HAP-1 (cell line): ENCODE measurements at regions not wholly inside any gene's neighbourhood (a gene's known extent, or its start where the extent isn't known, plus 50 kb on each side); places are given as distances from the start of the nearest gene placed in this dataset.
"Not testable (repeated sequence)": the region's sequence is repeated elsewhere in the genome, so short reads cannot be mapped to it uniquely, and the experiment has no call there.

Source experiments
- DNase-seq, 2 experiments: peaks; one replicate each; pipeline ENCODE4 v3.0.0-alpha.2; 2016 to 2020; ENCODE audit warnings: low spot score in 2 of 2
- H3K27me3 ChIP-seq: fragments of 250-450 bp; sonication (Bioruptor Pico); 2 replicates; pipeline ENCODE4 v1.5.1; 2020; ENCODE audit warnings: low read depth, mild to moderate bottlenecking, moderate library complexity
- H3K36me3 ChIP-seq: fragments of 250-450 bp; sonication (Bioruptor Pico); replicated peaks from 2 replicates; pipeline ENCODE4 v1.5.1; 2020; ENCODE audit warnings: mild to moderate bottlenecking
- H3K4me1 ChIP-seq: fragments of 250-450 bp; sonication (Bioruptor Pico); 2 replicates; pipeline ENCODE4 v1.5.1; 2020; ENCODE audit warnings: mild to moderate bottlenecking
- H3K4me3 ChIP-seq: fragments of 250-450 bp; sonication (Bioruptor Pico); 2 replicates; pipeline ENCODE4 v1.5.1; 2020; ENCODE audit warnings: mild to moderate bottlenecking, moderate library complexity
- H3K9me3 ChIP-seq: fragments of 250-450 bp; sonication (Bioruptor Pico); 2 replicates; pipeline ENCODE4 v1.5.1; 2020; ENCODE audit warnings: mild to moderate bottlenecking, moderate library complexity
- in situ Hi-C: fragments of 300-500 bp; cut with MboI; formaldehyde crosslinking; loops from 3 replicates; pipeline ENCODE4 v1.14.3; 2020; ENCODE audit warnings: low sequenced_read_pairs, inconsistent platforms, mixed read lengths

- H3K27me3 ChIP-seq, in situ Hi-C loops, H3K4me3 ChIP-seq, DNase-seq, H3K36me3 ChIP-seq, H3K9me3 ChIP-seq, H3K4me1 ChIP-seq: not testable (repeated sequence)
Measured at GRCh38 chr6:27823714-27824210, 88.4 kb downstream of the OR2B2 start.

- H3K27me3 ChIP-seq = no peaks in the 10 kb centered on the region
- DNase-seq = no peak
- H3K4me1 ChIP-seq = peaks cover 6% of the 10 kb centered on the region
- no peak overlapping the region for H3K4me3 ChIP-seq
- in situ Hi-C loops = no loop called here
- no peaks in the 10 kb centered on the region for H3K9me3 ChIP-seq
- no peaks in the 10 kb centered on the region for H3K36me3 ChIP-seq
Measured at GRCh38 chr6:27816906-27817305, 95.3 kb downstream of the OR2B2 start.

- H3K27me3 ChIP-seq = no peaks in the 10 kb centered on the region
- in situ Hi-C loops = no loop called here
- no peak for DNase-seq
- no peaks in the 10 kb centered on the region for H3K9me3 ChIP-seq
- no peak overlapping the region for H3K4me3 ChIP-seq
- no peaks in the 10 kb centered on the region for H3K36me3 ChIP-seq
- peaks cover 14% of the 10 kb centered on the region for H3K4me1 ChIP-seq
Measured at GRCh38 chr6:27814665-27815424, 97.4 kb downstream of the OR2B2 start.

- DNase-seq, H3K9me3 ChIP-seq, H3K36me3 ChIP-seq, H3K27me3 ChIP-seq, in situ Hi-C loops, H3K4me3 ChIP-seq: not testable (repeated sequence)
- H3K4me1 ChIP-seq = peaks cover 14% of the 10 kb centered on the region
Measured at GRCh38 chr6:27814415-27814664, 97.9 kb downstream of the OR2B2 start.

- in situ Hi-C loops = no loop called here
- DNase-seq = no peak
- H3K9me3 ChIP-seq = no peaks in the 10 kb centered on the region
- H3K4me3 ChIP-seq = no peak overlapping the region
- H3K27me3 ChIP-seq = no peaks in the 10 kb centered on the region
- no peaks in the 10 kb centered on the region for H3K36me3 ChIP-seq
- H3K4me1 ChIP-seq = peaks cover 14% of the 10 kb centered on the region
Measured at GRCh38 chr6:27812805-27813492, 99.2 kb downstream of the OR2B2 start.

- Histone ChIP-seq H3K4me3 (no peak overlapping the region), H3K36me3 (no peaks in the 10 kb centered on the region), H3K9me3 (no peaks in the 10 kb centered on the region), H3K27me3 (no peaks in the 10 kb centered on the region), H3K4me1 (peaks cover 14% of the 10 kb centered on the region)
- in situ Hi-C loops = no loop called here
- no peak for DNase-seq
Measured at GRCh38 chr6:27812078-27812804, 100.0 kb downstream of the OR2B2 start.

- H3K4me1 ChIP-seq = peaks cover 11% of the 10 kb centered on the region
- no peaks in the 10 kb centered on the region for H3K9me3 ChIP-seq
- in situ Hi-C loops = no loop called here
- no peaks in the 10 kb centered on the region for H3K27me3 ChIP-seq
- H3K4me3 ChIP-seq = no peak overlapping the region; the same call in 1 of the 2 replicates
- no peak for DNase-seq
- no peaks in the 10 kb centered on the region for H3K36me3 ChIP-seq
Measured at GRCh38 chr6:27811451-27811772, 100.8 kb downstream of the OR2B2 start.

- H3K9me3 ChIP-seq = no peaks in the 10 kb centered on the region
- in situ Hi-C loops = no loop called here
- no peaks in the 10 kb centered on the region for H3K27me3 ChIP-seq
- peak overlapping the region; percentile 54 for H3K4me3 ChIP-seq
- H3K4me1 ChIP-seq = peaks cover 10% of the 10 kb centered on the region
- peak; percentile 31 to 40 for DNase-seq
- no peaks in the 10 kb centered on the region for H3K36me3 ChIP-seq
Measured at GRCh38 chr6:27810768-27811450, 101.3 kb downstream of the OR2B2 start.

- in situ Hi-C loops = no loop called here
- Histone ChIP-seq H3K4me1 (peaks cover 10% of the 10 kb centered on the region), H3K4me3 (peak overlapping the region; percentile 54)
Measured at GRCh38 chr6:27809939-27810767, 102.0 kb downstream of the OR2B2 start.

GRCh38 chr6:27809067-27809938, 102.9 kb downstream of the OR2B2 start:
- Histone ChIP-seq H3K9me3 (no peaks in the 10 kb centered on the region), H3K4me1 (peaks cover 10% of the 10 kb centered on the region), H3K4me3 (peak overlapping the region; percentile 54), H3K36me3 (no peaks in the 10 kb centered on the region), H3K27me3 (no peaks in the 10 kb centered on the region)
- no peak for DNase-seq
- in situ Hi-C loops = no loop called here

More at GRCh38 chr6:27809939-27810767, 102.0 kb downstream of the OR2B2 start:
- Histone ChIP-seq H3K9me3 (no peaks in the 10 kb centered on the region), H3K27me3 (no peaks in the 10 kb centered on the region), H3K36me3 (no peaks in the 10 kb centered on the region)
- DNase-seq = peak; percentile 79 to 95

- not testable (repeated sequence) for DNase-seq
Measured at GRCh38 chr6:27808242-27809066, 103.7 kb downstream of the OR2B2 start.

More at GRCh38 chr6:27808242-27809066, 103.7 kb downstream of the OR2B2 start:
- H3K27me3 ChIP-seq, H3K36me3 ChIP-seq, in situ Hi-C loops, H3K4me1 ChIP-seq, H3K4me3 ChIP-seq, H3K9me3 ChIP-seq: not testable (repeated sequence)
